Gastrocnemius medialis (tissue), 4 donors: ENCODE measurements at regions not wholly inside any gene's neighbourhood (a gene's known extent, or its start where the extent isn't known, plus 50 kb on each side); places are given as distances from the start of the nearest gene placed in this dataset.
"Not testable (repeated sequence)": the region's sequence is repeated elsewhere in the genome, so short reads cannot be mapped to it uniquely, and the experiment has no call there.

Experiments
- POLR2A ChIP-seq, 2 donors: fragments of 450-650 bp; IDR thresholded peaks; one replicate each; pipeline ENCODE4 v1.6.1; 2017; ENCODE audit warnings: antibody characterized with exemption in 2 of 2, mild to moderate bottlenecking in 2 of 2, moderate library complexity in 2 of 2
- TF ChIP-seq, protein P1 (sequence below), 5 experiments: fragments of 450-650 bp in 3 of 5; fragments of 200-600 bp in 2 of 5; sonication (generic) in 2 of 5; IDR thresholded peaks in 4 of 5; conservative IDR thresholded peaks in 1 of 5; 1 replicate in 4 of 5; 2 replicates in 1 of 5; pipeline ENCODE4 v1.5.1; 2016 to 2019; ENCODE audit warnings: antibody characterized with exemption in 5 of 5, mild to moderate bottlenecking in 3 of 5, moderate library complexity in 3 of 5

DNA sequence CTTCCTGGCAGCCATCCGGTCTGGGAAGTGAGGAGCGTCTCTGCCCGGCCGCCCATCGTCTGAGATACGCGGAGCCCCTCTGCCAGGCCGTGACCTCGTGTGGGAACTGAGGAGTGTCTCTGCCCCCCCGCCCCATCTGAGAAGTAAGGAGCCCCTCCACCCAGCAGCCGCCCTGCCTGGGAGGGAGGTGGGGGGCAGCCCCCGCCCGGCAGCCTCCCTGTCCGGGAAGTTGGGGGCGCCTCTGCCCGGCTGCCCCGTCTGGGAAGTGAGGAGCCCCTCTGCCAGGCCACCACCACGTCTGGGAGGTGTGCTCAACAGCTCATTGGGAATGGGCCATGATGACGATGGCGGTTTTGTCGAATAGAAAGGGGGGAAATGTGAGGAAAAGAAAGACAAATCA is 130.4 kb downstream of the OR52B4 start:
- TF ChIP-seq, protein P1, sequence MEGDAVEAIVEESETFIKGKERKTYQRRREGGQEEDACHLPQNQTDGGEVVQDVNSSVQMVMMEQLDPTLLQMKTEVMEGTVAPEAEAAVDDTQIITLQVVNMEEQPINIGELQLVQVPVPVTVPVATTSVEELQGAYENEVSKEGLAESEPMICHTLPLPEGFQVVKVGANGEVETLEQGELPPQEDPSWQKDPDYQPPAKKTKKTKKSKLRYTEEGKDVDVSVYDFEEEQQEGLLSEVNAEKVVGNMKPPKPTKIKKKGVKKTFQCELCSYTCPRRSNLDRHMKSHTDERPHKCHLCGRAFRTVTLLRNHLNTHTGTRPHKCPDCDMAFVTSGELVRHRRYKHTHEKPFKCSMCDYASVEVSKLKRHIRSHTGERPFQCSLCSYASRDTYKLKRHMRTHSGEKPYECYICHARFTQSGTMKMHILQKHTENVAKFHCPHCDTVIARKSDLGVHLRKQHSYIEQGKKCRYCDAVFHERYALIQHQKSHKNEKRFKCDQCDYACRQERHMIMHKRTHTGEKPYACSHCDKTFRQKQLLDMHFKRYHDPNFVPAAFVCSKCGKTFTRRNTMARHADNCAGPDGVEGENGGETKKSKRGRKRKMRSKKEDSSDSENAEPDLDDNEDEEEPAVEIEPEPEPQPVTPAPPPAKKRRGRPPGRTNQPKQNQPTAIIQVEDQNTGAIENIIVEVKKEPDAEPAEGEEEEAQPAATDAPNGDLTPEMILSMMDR (IDR thresholded peaks at IDR 0.05 in 4 of 5, conservative IDR thresholded peaks at IDR 0.05 in 1 of 5): not testable (repeated sequence)
- not testable (repeated sequence) for TF ChIP-seq POLR2A (IDR thresholded peaks at IDR 0.05)
